ENCODE measurements at regions not wholly inside any gene's neighbourhood (a gene's known extent, or its start where the extent isn't known, plus 50 kb on each side); places are given as distances from the start of the nearest gene placed in this dataset.
A peak's percentile ranks its signal among the peaks of the same experiment; 100 is the strongest.
"Not testable (repeated sequence)": the region's sequence is repeated elsewhere in the genome, so short reads cannot be mapped to it uniquely, and the experiment has no call there.

DNA sequence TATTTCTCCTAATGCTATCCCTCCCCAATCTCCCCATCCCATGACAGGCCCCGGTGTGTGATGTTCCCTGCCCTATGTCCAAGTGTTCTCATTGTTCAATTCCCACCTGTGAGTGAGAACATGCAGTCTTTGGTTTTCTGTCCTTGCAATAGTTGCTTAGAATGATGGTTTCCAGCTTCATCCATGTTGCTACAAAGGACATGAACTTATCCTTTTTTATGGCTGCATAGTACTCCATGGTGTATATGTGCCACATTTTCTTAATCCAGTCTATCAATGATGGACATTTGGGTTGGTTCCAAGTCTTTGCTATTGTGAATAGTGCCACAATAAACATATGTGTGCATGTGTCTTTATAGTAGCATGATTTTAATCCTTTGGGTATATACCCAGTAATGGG, 51.3 kb upstream of the RIOK2 start:
- not testable (repeated sequence) for H3K4me3 ChIP-seq (ENCODE audit: low read length); DNase-seq (ENCODE audit: low read depth)

- peak; percentile 17 for DNase-seq (ENCODE audit: low read depth)
- H3K4me3 ChIP-seq (ENCODE audit: low read length), result no peak overlapping the region
- no peak for TF ChIP-seq CTCF (conservative IDR thresholded peaks at IDR 0.05; ENCODE audit: low read length)
Observed at GRCh38 chr5:97242341-97242740, 59.3 kb upstream of the RIOK2 start.

DNA sequence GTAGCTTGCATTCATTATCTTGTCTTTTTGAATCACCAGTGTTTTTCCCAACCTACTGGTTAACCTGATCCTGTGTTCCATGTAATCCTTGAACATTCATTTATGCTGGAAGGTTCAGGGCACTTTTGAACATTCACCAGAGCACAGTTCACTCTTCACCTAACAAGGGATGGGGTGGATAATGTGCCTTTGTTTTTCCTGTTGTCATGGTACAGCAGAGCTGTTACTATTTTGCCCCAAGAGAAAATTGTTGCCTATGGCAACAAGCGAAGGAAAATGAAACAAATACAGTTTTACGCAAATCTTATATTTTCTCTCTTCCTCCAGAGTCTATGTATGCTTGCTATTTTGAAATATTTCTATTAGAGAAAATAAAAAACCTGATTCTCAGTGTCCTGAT, 60.3 kb upstream of the RIOK2 start:
- TF ChIP-seq CTCF (conservative IDR thresholded peaks at IDR 0.05; ENCODE audit: low read length), result no peak
- no peak overlapping the region for H3K4me3 ChIP-seq (ENCODE audit: low read length)
- peak; percentile 21 for DNase-seq (ENCODE audit: low read depth)

DNA sequence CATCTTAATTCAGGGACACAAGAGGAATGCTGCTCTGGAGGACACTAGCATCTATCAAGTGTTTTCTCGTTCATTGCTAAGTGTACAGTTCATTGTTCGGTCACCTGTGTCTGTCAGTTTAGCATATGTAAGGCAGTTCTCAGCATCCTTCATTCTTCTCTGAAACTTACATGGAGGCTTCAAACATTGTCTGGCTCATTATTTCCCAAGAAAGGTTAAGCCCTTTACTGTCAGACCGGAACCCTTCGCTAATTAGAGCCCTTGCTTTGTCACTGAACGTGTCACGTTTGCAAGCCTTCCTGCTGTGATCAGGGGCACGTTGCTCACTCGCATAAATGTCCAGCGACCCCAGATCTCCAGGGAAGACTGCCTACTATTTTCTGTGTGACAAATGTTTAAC, 62.3 kb upstream of the RIOK2 start:
- no peak for DNase-seq (ENCODE audit: low read depth)
- no peak overlapping the region for H3K4me3 ChIP-seq (ENCODE audit: low read length)
- no peak for TF ChIP-seq CTCF (conservative IDR thresholded peaks at IDR 0.05; ENCODE audit: low read length)

- no peak overlapping the region for H3K4me3 ChIP-seq (ENCODE audit: low read length)
- no peak for TF ChIP-seq CTCF (conservative IDR thresholded peaks at IDR 0.05; ENCODE audit: low read length)
- DNase-seq (ENCODE audit: low read depth), result no peak
Observed at GRCh38 chr5:97250113-97250512, 67.1 kb upstream of the RIOK2 start.

GRCh38 chr5:97266076-97266475, 83.0 kb upstream of the RIOK2 start:
- no peak for TF ChIP-seq CTCF (conservative IDR thresholded peaks at IDR 0.05; ENCODE audit: low read length)
- DNase-seq (ENCODE audit: low read depth), result no peak
- H3K4me3 ChIP-seq (ENCODE audit: low read length), result no peak overlapping the region

DNA sequence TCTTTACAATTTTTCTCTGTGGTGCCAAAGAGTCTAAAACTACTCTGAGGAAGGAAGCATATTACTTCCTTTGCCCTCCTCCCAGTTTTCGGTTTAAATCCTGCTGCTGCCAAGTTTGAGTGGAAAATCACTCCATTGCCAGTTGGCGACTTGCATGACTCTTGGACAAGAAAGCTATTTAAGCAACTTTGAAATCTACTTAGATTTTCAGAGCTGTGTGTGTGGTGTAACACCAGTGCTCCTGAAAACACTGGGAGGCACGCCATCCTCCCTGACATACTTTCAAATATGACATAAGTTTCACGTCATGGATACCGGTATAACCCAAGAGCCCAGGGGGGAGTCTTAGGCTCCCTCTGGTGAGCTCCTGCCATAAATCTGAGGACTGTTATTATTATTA, 83.5 kb upstream of the RIOK2 start:
- DNase-seq (ENCODE audit: low read depth), result peak; percentile 72
- no peak overlapping the region for H3K4me3 ChIP-seq (ENCODE audit: low read length)
- no peak for TF ChIP-seq CTCF (conservative IDR thresholded peaks at IDR 0.05; ENCODE audit: low read length)

- no peak for TF ChIP-seq CTCF (conservative IDR thresholded peaks at IDR 0.05; ENCODE audit: low read length)
- H3K4me3 ChIP-seq (ENCODE audit: low read length), result no peak overlapping the region
- no peak for DNase-seq (ENCODE audit: low read depth)
Observed at GRCh38 chr5:97267767-97268166, 84.7 kb upstream of the RIOK2 start.
